IMR-90 (cell line): ENCODE measurements at regions not wholly inside any gene's neighbourhood (a gene's known extent, or its start where the extent isn't known, plus 50 kb on each side); places are given as distances from the start of the nearest gene placed in this dataset.

Source experiments
- ATAC-seq: fragments of 200-7000 bp; cut with Tn5 transposase; 2 replicates; pipeline ENCODE4 v1.9.1; 2020; ENCODE audit warnings: low read depth, mild to moderate bottlenecking, moderate library complexity
- BruUV-seq: library from RNA; stranded (reverse); fragments of 400-500 nt; replicated peaks from 2 replicates; lab custom pipeline; 2021; lab: Mats Ljungman, UMichigan
- CTCF ChIA-PET: fragments of 300-600 bp; formaldehyde crosslinking; extraction: SDS; loops from one replicate; lab custom pipeline; 2021; ENCODE audit warnings: antibody characterized with exemption; lab: Yijun Ruan, JAX
- POLR2A ChIA-PET: fragments of 300-600 bp; sonication (Branson Sonifier 250); formaldehyde crosslinking; loops from one replicate; lab custom pipeline; 2022; ENCODE audit warnings: antibody characterized with exemption; ENCODE audit not compliant: unreplicated experiment; lab: Charles Lee
- DNase-seq: peaks from one replicate; pipeline ENCODE4 v3.0.0; 2013
- H2AFZ ChIP-seq: replicated peaks from 2 replicates; pipeline ENCODE3; 2013; ENCODE audit warnings: low read length, mild to moderate bottlenecking; ENCODE audit not compliant: poor library complexity
- H2AK5ac ChIP-seq: 2 replicates; pipeline ENCODE4 v1.6.1; 2013; ENCODE audit warnings: low read depth, low read length, inconsistent platforms
- H2AK9ac ChIP-seq: replicated peaks from 2 replicates; pipeline ENCODE3; 2013; ENCODE audit warnings: mild to moderate bottlenecking, low read depth, low read length, moderate library complexity; ENCODE audit not compliant: poor library complexity
- H2BK120ac ChIP-seq: 2 replicates; pipeline ENCODE4 v1.6.1; 2013; ENCODE audit warnings: low read depth, low read length, inconsistent platforms
- H2BK15ac ChIP-seq: 3 replicates; pipeline ENCODE4 v1.6.1; 2013; ENCODE audit warnings: low read depth, low read length, inconsistent platforms
- H2BK20ac ChIP-seq: 2 replicates; pipeline ENCODE4 v1.6.1; 2013; ENCODE audit warnings: low read depth, mild to moderate bottlenecking, inconsistent platforms, low read length, moderate library complexity
- H2BK5ac ChIP-seq: 2 replicates; pipeline ENCODE4 v1.6.1; 2013; ENCODE audit warnings: mild to moderate bottlenecking, low read depth, low read length, inconsistent platforms; ENCODE audit not compliant: poor library complexity, severe bottlenecking
- H3K14ac ChIP-seq: replicated peaks from 2 replicates; pipeline ENCODE4 v1.6.1; 2013; ENCODE audit warnings: low read depth, low read length, inconsistent platforms
- H3K18ac ChIP-seq: 2 replicates; pipeline ENCODE4 v1.6.1; 2013; ENCODE audit warnings: low read depth, low read length, control low read depth
- H3K23ac ChIP-seq: 2 replicates; pipeline ENCODE4 v1.6.1; 2013; ENCODE audit warnings: low read depth, low read length, inconsistent platforms
- H3K27ac ChIP-seq: 2 replicates; pipeline ENCODE4 v1.5.1; 2013; ENCODE audit warnings: mild to moderate bottlenecking, control low read depth, low read length; ENCODE audit not compliant: insufficient read depth
- H3K27me3 ChIP-seq: 2 replicates; pipeline ENCODE4 v1.6.1; 2013; ENCODE audit warnings: low read length; ENCODE audit not compliant: control insufficient read depth, insufficient read depth
- H3K36me3 ChIP-seq: 2 replicates; pipeline ENCODE4 v1.6.1; 2013; ENCODE audit warnings: low read length, mixed read lengths; ENCODE audit not compliant: control insufficient read depth, insufficient read depth
- H3K4ac ChIP-seq: 2 replicates; pipeline ENCODE4 v1.6.1; 2013; ENCODE audit warnings: low read depth, low read length, inconsistent platforms
- H3K4me1 ChIP-seq: 2 replicates; pipeline ENCODE4 v1.6.1; 2013; ENCODE audit warnings: low read length, mixed read lengths; ENCODE audit not compliant: control insufficient read depth, insufficient read depth
- H3K4me2 ChIP-seq: 2 replicates; pipeline ENCODE4 v1.6.1; 2013; ENCODE audit warnings: low read depth, mild to moderate bottlenecking, control low read depth, low read length, moderate library complexity
- H3K4me3 ChIP-seq: 2 replicates; pipeline ENCODE4 v1.5.1; 2013; ENCODE audit warnings: low read depth, mild to moderate bottlenecking, control low read depth, low read length, moderate library complexity; ENCODE audit not compliant: insufficient read depth
- H3K56ac ChIP-seq: 2 replicates; pipeline ENCODE4 v1.6.1; 2013; ENCODE audit warnings: low read length, inconsistent platforms; ENCODE audit not compliant: insufficient read depth; ENCODE audit errors: extremely low read depth
- H3K79me1 ChIP-seq, 2 experiments: 2 replicates each; pipeline ENCODE4 v1.6.1; 2013; ENCODE audit warnings: low read length in 2 of 2, inconsistent platforms in 1 of 2, low read depth in 1 of 2
- H3K9ac ChIP-seq: 2 replicates; pipeline ENCODE4 v1.6.1; 2013; ENCODE audit warnings: low read depth, low read length, control low read depth
- H3K9me1 ChIP-seq: 2 replicates; pipeline ENCODE4 v1.6.1; 2013; ENCODE audit warnings: low read length, inconsistent platforms; ENCODE audit not compliant: insufficient read depth
- H3K9me3 ChIP-seq: 2 replicates; pipeline ENCODE4 v1.6.1; 2013; ENCODE audit warnings: low read length; ENCODE audit not compliant: control insufficient read depth, insufficient read depth
- H4K20me1 ChIP-seq: 2 replicates; pipeline ENCODE4 v1.6.1; 2013; ENCODE audit warnings: low read length, inconsistent platforms; ENCODE audit not compliant: insufficient read depth
- H4K5ac ChIP-seq: 2 replicates; pipeline ENCODE4 v1.6.1; 2013; ENCODE audit warnings: mild to moderate bottlenecking, low read depth, low read length, control low read depth
- H4K8ac ChIP-seq, 2 experiments: 2 replicates each; pipeline ENCODE4 v1.6.1; 2013; ENCODE audit warnings: low read depth in 2 of 2, low read length in 2 of 2, control low read depth in 1 of 2, inconsistent platforms in 1 of 2
- H4K91ac ChIP-seq: 2 replicates; pipeline ENCODE4 v1.6.1; 2013; ENCODE audit warnings: low read depth, low read length, inconsistent platforms; ENCODE audit not compliant: insufficient read depth
- MAFK ChIP-seq: IDR thresholded peaks from 2 replicates; pipeline ENCODE4 v1.6.1; 2012; ENCODE audit warnings: low read depth, low read length, improper control_type of control experiment
- WGBS, 2 experiments: methylation state at CpG; one replicate each; pipeline versions ENCODE4 v1.1.5 to v1.1.7; 2013; ENCODE audit warnings: missing lambda C conversion rate in 2 of 2; ENCODE audit not compliant: insufficient read length in 1 of 2; ENCODE audit errors: extremely low coverage in 2 of 2; 5-methylcytosine and 5-hydroxymethylcytosine counted together
- dilution Hi-C: fragments of 300-500 bp; cut with HindIII; formaldehyde crosslinking; loops from one replicate; pipeline ENCODE4 v1.14.3; 2018; ENCODE audit warnings: low sequenced_read_pairs; ENCODE audit not compliant: unreplicated experiment
- in situ Hi-C: fragments of 300-500 bp; cut with MboI; formaldehyde crosslinking; loops from 3 replicates; pipeline ENCODE4 v1.14.3; 2019; ENCODE audit warnings: low sequenced_read_pairs, inconsistent platforms, mixed read lengths
- intact Hi-C: fragments of 100-400 bp; cut with micrococcal nuclease; formaldehyde crosslinking; loops from 2 replicates; pipeline ENCODE4 v1.10.0; 2022

GRCh38 chr9:93807166-93808074 is 147.7 kb downstream of the BARX1 start:
- Histone ChIP-seq H3K36me3 (no peaks in the 10 kb centered on the region), H3K4me1 (no peaks in the 10 kb centered on the region), H3K4ac (no peak overlapping the region), H3K23ac (no peak overlapping the region), H3K14ac (no peak overlapping the region), H2AK9ac (no peak overlapping the region), H2BK5ac (no peak overlapping the region), H4K91ac (no peak overlapping the region), H3K4me3 (no peak overlapping the region), H3K18ac (no peak overlapping the region), H2AK5ac (no peak overlapping the region), H3K9ac (no peak overlapping the region), H3K4me2 (no peak overlapping the region), H3K27me3 (peaks cover 5% of the 10 kb centered on the region; the same call in 1 of the 2 replicates), H3K27ac (no peak overlapping the region), H3K9me3 (no peaks in the 10 kb centered on the region), H3K79me1 (no peaks in the 10 kb centered on the region), H4K20me1 (no peaks in the 10 kb centered on the region), H3K9me1 (no peaks in the 10 kb centered on the region), H2BK20ac (no peak overlapping the region), H4K5ac (no peak overlapping the region), H3K56ac (no peak overlapping the region), H2BK120ac (no peak overlapping the region), H2BK15ac (no peak overlapping the region), H2AFZ (no peak overlapping the region), H4K8ac (no peak overlapping the region)
- intact Hi-C loops (no loop called here), dilution Hi-C loops (no loop called here), in situ Hi-C loops (no loop called here)
- 28% methylated on average over 3 of the region's 14 CpGs; no CpG with 5 or more reads in 1 of the 2 experiments for WGBS, 2 experiments
- ATAC-seq (no peak), DNase-seq (no peak)
- CTCF ChIA-PET: no interaction called here
- POLR2A ChIA-PET: no interaction called here
- no TSS peak for BruUV-seq
- no peak for TF ChIP-seq MAFK
